ENCODE measurements at regions not wholly inside any gene's neighbourhood (a gene's known extent, or its start where the extent isn't known, plus 50 kb on each side); places are given as distances from the start of the nearest gene placed in this dataset.

- Histone ChIP-seq H3K4me2 (ENCODE audit: low read length, poor library complexity, severe bottlenecking) (no peak overlapping the region), H3K4me1 (ENCODE audit: control insufficient read depth, insufficient read depth, low read depth, low read length) (no peaks in the 10 kb centered on the region), H2AK5ac (ENCODE audit: low read length, severe bottlenecking) (no peak overlapping the region), H2BK15ac (ENCODE audit: low read depth, poor library complexity, severe bottlenecking) (no peak overlapping the region), H2BK12ac (ENCODE audit: low read length in 2 of 2) (no peak overlapping the region), H3K9ac (ENCODE audit: low read length) (no peak overlapping the region), H3K14ac (ENCODE audit: low read length in 2 of 2) (no peak overlapping the region), H3K9me3 (ENCODE audit: control insufficient read depth, low read length) (no peaks in the 10 kb centered on the region), H3K4me3 (ENCODE audit: insufficient read depth in 1 of 2, low read depth in 1 of 2, low read length in 2 of 2) (no peak overlapping the region), H3K79me1 (replicated peaks; ENCODE audit: low read length, poor library complexity, severe bottlenecking) (no peaks in the 10 kb centered on the region), H4K8ac (ENCODE audit: low read length) (no peak overlapping the region), H2AFZ (ENCODE audit: low read depth, low read length) (no peak overlapping the region), H3K27ac (ENCODE audit: low read length, poor library complexity, severe bottlenecking) (no peak overlapping the region), H3K18ac (ENCODE audit: low read depth in 1 of 2, low read length in 2 of 2) (no peak overlapping the region), H2BK120ac (ENCODE audit: low read depth, low read length) (no peak overlapping the region), H3K27me3 (ENCODE audit: control insufficient read depth in 1 of 2, insufficient read depth in 1 of 2, low read length in 2 of 2) (no peaks in the 10 kb centered on the region), H3K4ac (ENCODE audit: low read depth in 1 of 2, low read length in 2 of 2) (no peak overlapping the region), H2BK5ac (ENCODE audit: low read depth, low read length, poor library complexity, severe bottlenecking) (no peak overlapping the region), H4K91ac (ENCODE audit: low read length) (no peak overlapping the region), H3K23ac (ENCODE audit: low read length in 2 of 2) (no peak overlapping the region), H3K36me3 (ENCODE audit: control insufficient read depth in 1 of 2, insufficient read depth in 2 of 2, low read depth in 1 of 2, low read length in 2 of 2) (no peaks in the 10 kb centered on the region)
- 100% methylated on average over 1 of the region's 1 CpG for WGBS
- no peak for DNase-seq
These were observed 265.5 kb upstream of the CD180 start for GRCh38 chr5:67462147-67462546.

GRCh38 chr5:67459253-67459652 is 262.7 kb upstream of the CD180 start:
- no peaks in the 10 kb centered on the region for H3K27me3 ChIP-seq (ENCODE audit: control insufficient read depth in 1 of 2, insufficient read depth in 1 of 2, low read length in 2 of 2)

GRCh38 chr5:67455970-67456369 is 259.4 kb upstream of the CD180 start:
- Histone ChIP-seq H2BK5ac (ENCODE audit: low read depth, low read length, poor library complexity, severe bottlenecking) (no peak overlapping the region), H4K91ac (ENCODE audit: low read length) (no peak overlapping the region), H3K9me3 (ENCODE audit: control insufficient read depth, low read length) (no peaks in the 10 kb centered on the region), H3K23ac (ENCODE audit: low read length in 2 of 2) (no peak overlapping the region), H3K14ac (ENCODE audit: low read length in 2 of 2) (no peak overlapping the region), H2BK12ac (ENCODE audit: low read length in 2 of 2) (no peak overlapping the region), H3K9ac (ENCODE audit: low read length) (no peak overlapping the region), H3K4me1 (ENCODE audit: control insufficient read depth, insufficient read depth, low read depth, low read length) (no peaks in the 10 kb centered on the region), H2BK120ac (ENCODE audit: low read depth, low read length) (no peak overlapping the region), H3K27ac (ENCODE audit: low read length, poor library complexity, severe bottlenecking) (no peak overlapping the region), H4K8ac (ENCODE audit: low read length) (no peak overlapping the region), H3K18ac (ENCODE audit: low read depth in 1 of 2, low read length in 2 of 2) (no peak overlapping the region), H2AK5ac (ENCODE audit: low read length, severe bottlenecking) (no peak overlapping the region), H2AFZ (ENCODE audit: low read depth, low read length) (no peak overlapping the region), H3K4me2 (ENCODE audit: low read length, poor library complexity, severe bottlenecking) (no peak overlapping the region), H3K4me3 (ENCODE audit: insufficient read depth in 1 of 2, low read depth in 1 of 2, low read length in 2 of 2) (no peak overlapping the region), H3K79me1 (replicated peaks; ENCODE audit: low read length, poor library complexity, severe bottlenecking) (no peaks in the 10 kb centered on the region), H3K4ac (ENCODE audit: low read depth in 1 of 2, low read length in 2 of 2) (no peak overlapping the region), H3K36me3 (ENCODE audit: control insufficient read depth in 1 of 2, insufficient read depth in 2 of 2, low read depth in 1 of 2, low read length in 2 of 2) (no peaks in the 10 kb centered on the region), H2BK15ac (ENCODE audit: low read depth, poor library complexity, severe bottlenecking) (no peak overlapping the region), H3K27me3 (ENCODE audit: control insufficient read depth in 1 of 2, insufficient read depth in 1 of 2, low read length in 2 of 2) (no peaks in the 10 kb centered on the region)
- 92% methylated on average over 1 of the region's 1 CpG for WGBS
- DNase-seq, result no peak

More at GRCh38 chr5:67459253-67459652, 262.7 kb upstream of the CD180 start:
- no peaks in the 10 kb centered on the region for H3K9me3 ChIP-seq (ENCODE audit: control insufficient read depth, low read length)
- H3K9ac ChIP-seq (ENCODE audit: low read length), result no peak overlapping the region
- H3K14ac ChIP-seq (ENCODE audit: low read length in 2 of 2), result no peak overlapping the region
- no peak overlapping the region for H2AK5ac ChIP-seq (ENCODE audit: low read length, severe bottlenecking)
- H3K4me2 ChIP-seq (ENCODE audit: low read length, poor library complexity, severe bottlenecking), result no peak overlapping the region
- H3K23ac ChIP-seq (ENCODE audit: low read length in 2 of 2), result no peak overlapping the region
- H3K4me1 ChIP-seq (ENCODE audit: control insufficient read depth, insufficient read depth, low read depth, low read length), result no peaks in the 10 kb centered on the region
- no peak overlapping the region for H2BK5ac ChIP-seq (ENCODE audit: low read depth, low read length, poor library complexity, severe bottlenecking)
- H2AFZ ChIP-seq (ENCODE audit: low read depth, low read length), result no peak overlapping the region
- H4K8ac ChIP-seq (ENCODE audit: low read length), result no peak overlapping the region
- DNase-seq, result no peak
- no peak overlapping the region for H2BK15ac ChIP-seq (ENCODE audit: low read depth, poor library complexity, severe bottlenecking)
- no peaks in the 10 kb centered on the region for H3K79me1 ChIP-seq (replicated peaks; ENCODE audit: low read length, poor library complexity, severe bottlenecking)
- H3K27ac ChIP-seq (ENCODE audit: low read length, poor library complexity, severe bottlenecking), result no peak overlapping the region
- H3K36me3 ChIP-seq (ENCODE audit: control insufficient read depth in 1 of 2, insufficient read depth in 2 of 2, low read depth in 1 of 2, low read length in 2 of 2), result no peaks in the 10 kb centered on the region
- no peak overlapping the region for H3K4ac ChIP-seq (ENCODE audit: low read depth in 1 of 2, low read length in 2 of 2)
- H2BK12ac ChIP-seq (ENCODE audit: low read length in 2 of 2), result no peak overlapping the region
- H3K4me3 ChIP-seq (ENCODE audit: insufficient read depth in 1 of 2, low read depth in 1 of 2, low read length in 2 of 2), result no peak overlapping the region
- H4K91ac ChIP-seq (ENCODE audit: low read length), result no peak overlapping the region
- H3K18ac ChIP-seq (ENCODE audit: low read depth in 1 of 2, low read length in 2 of 2), result peak overlapping the region in 1 of 2 experiments; percentile 28
- no peak overlapping the region for H2BK120ac ChIP-seq (ENCODE audit: low read depth, low read length)

GRCh38 chr5:67454957-67455561 is 258.5 kb upstream of the CD180 start:
- H3K27me3 ChIP-seq (ENCODE audit: control insufficient read depth in 1 of 2, insufficient read depth in 1 of 2, low read length in 2 of 2), result no peaks in the 10 kb centered on the region
- no peak overlapping the region for H3K18ac ChIP-seq (ENCODE audit: low read depth in 1 of 2, low read length in 2 of 2)
- no peak overlapping the region for H3K9ac ChIP-seq (ENCODE audit: low read length)
- H3K23ac ChIP-seq (ENCODE audit: low read length in 2 of 2), result no peak overlapping the region
- no peak overlapping the region for H4K8ac ChIP-seq (ENCODE audit: low read length)
- H3K27ac ChIP-seq (ENCODE audit: low read length, poor library complexity, severe bottlenecking), result no peak overlapping the region
- no peak overlapping the region for H2AK5ac ChIP-seq (ENCODE audit: low read length, severe bottlenecking)
- H3K36me3 ChIP-seq (ENCODE audit: control insufficient read depth in 1 of 2, insufficient read depth in 2 of 2, low read depth in 1 of 2, low read length in 2 of 2), result no peaks in the 10 kb centered on the region
- H2BK5ac ChIP-seq (ENCODE audit: low read depth, low read length, poor library complexity, severe bottlenecking), result no peak overlapping the region
- H3K79me1 ChIP-seq (replicated peaks; ENCODE audit: low read length, poor library complexity, severe bottlenecking), result no peaks in the 10 kb centered on the region
- H2AFZ ChIP-seq (ENCODE audit: low read depth, low read length), result no peak overlapping the region
- no peak overlapping the region for H2BK120ac ChIP-seq (ENCODE audit: low read depth, low read length)
- no peak overlapping the region for H3K4me3 ChIP-seq (ENCODE audit: insufficient read depth in 1 of 2, low read depth in 1 of 2, low read length in 2 of 2)
- no peak overlapping the region for H4K91ac ChIP-seq (ENCODE audit: low read length)
- H3K14ac ChIP-seq (ENCODE audit: low read length in 2 of 2), result no peak overlapping the region
- no peak overlapping the region for H3K4me2 ChIP-seq (ENCODE audit: low read length, poor library complexity, severe bottlenecking)
- H2BK12ac ChIP-seq (ENCODE audit: low read length in 2 of 2), result no peak overlapping the region
- H3K4me1 ChIP-seq (ENCODE audit: control insufficient read depth, insufficient read depth, low read depth, low read length), result no peaks in the 10 kb centered on the region
- H3K4ac ChIP-seq (ENCODE audit: low read depth in 1 of 2, low read length in 2 of 2), result no peak overlapping the region
- H2BK15ac ChIP-seq (ENCODE audit: low read depth, poor library complexity, severe bottlenecking), result no peak overlapping the region
- no peak for DNase-seq
- WGBS, result no CpG with 5 or more reads among the region's 1 CpG
- H3K9me3 ChIP-seq (ENCODE audit: control insufficient read depth, low read length), result no peaks in the 10 kb centered on the region
